IMR-90 (cell line): ENCODE measurements at regions not wholly inside any gene's neighbourhood (a gene's known extent, or its start where the extent isn't known, plus 50 kb on each side); places are given as distances from the start of the nearest gene placed in this dataset.

Experiments used
- ATAC-seq: fragments of 200-7000 bp; cut with Tn5 transposase; 2 replicates; pipeline ENCODE4 v1.9.1; 2020; ENCODE audit warnings: low read depth, mild to moderate bottlenecking, moderate library complexity
- BruUV-seq: library from RNA; stranded (reverse); fragments of 400-500 nt; replicated peaks from 2 replicates; lab custom pipeline; 2021; lab: Mats Ljungman, UMichigan
- CTCF ChIA-PET: fragments of 300-600 bp; formaldehyde crosslinking; extraction: SDS; loops from one replicate; lab custom pipeline; 2021; ENCODE audit warnings: antibody characterized with exemption; lab: Yijun Ruan, JAX
- POLR2A ChIA-PET: fragments of 300-600 bp; sonication (Branson Sonifier 250); formaldehyde crosslinking; loops from one replicate; lab custom pipeline; 2022; ENCODE audit warnings: antibody characterized with exemption; ENCODE audit not compliant: unreplicated experiment; lab: Charles Lee
- DNase-seq: peaks from one replicate; pipeline ENCODE4 v3.0.0; 2013
- H2AFZ ChIP-seq: replicated peaks from 2 replicates; pipeline ENCODE3; 2013; ENCODE audit warnings: low read length, mild to moderate bottlenecking; ENCODE audit not compliant: poor library complexity
- H2AK5ac ChIP-seq: 2 replicates; pipeline ENCODE4 v1.6.1; 2013; ENCODE audit warnings: low read depth, low read length, inconsistent platforms
- H2AK9ac ChIP-seq: replicated peaks from 2 replicates; pipeline ENCODE3; 2013; ENCODE audit warnings: mild to moderate bottlenecking, low read depth, low read length, moderate library complexity; ENCODE audit not compliant: poor library complexity
- H2BK120ac ChIP-seq: 2 replicates; pipeline ENCODE4 v1.6.1; 2013; ENCODE audit warnings: low read depth, low read length, inconsistent platforms
- H2BK15ac ChIP-seq: 3 replicates; pipeline ENCODE4 v1.6.1; 2013; ENCODE audit warnings: low read depth, low read length, inconsistent platforms
- H2BK20ac ChIP-seq: 2 replicates; pipeline ENCODE4 v1.6.1; 2013; ENCODE audit warnings: low read depth, mild to moderate bottlenecking, inconsistent platforms, low read length, moderate library complexity
- H2BK5ac ChIP-seq: 2 replicates; pipeline ENCODE4 v1.6.1; 2013; ENCODE audit warnings: mild to moderate bottlenecking, low read depth, low read length, inconsistent platforms; ENCODE audit not compliant: poor library complexity, severe bottlenecking
- H3K14ac ChIP-seq: replicated peaks from 2 replicates; pipeline ENCODE4 v1.6.1; 2013; ENCODE audit warnings: low read depth, low read length, inconsistent platforms
- H3K18ac ChIP-seq: 2 replicates; pipeline ENCODE4 v1.6.1; 2013; ENCODE audit warnings: low read depth, low read length, control low read depth
- H3K23ac ChIP-seq: 2 replicates; pipeline ENCODE4 v1.6.1; 2013; ENCODE audit warnings: low read depth, low read length, inconsistent platforms
- H3K27ac ChIP-seq: 2 replicates; pipeline ENCODE4 v1.5.1; 2013; ENCODE audit warnings: mild to moderate bottlenecking, control low read depth, low read length; ENCODE audit not compliant: insufficient read depth
- H3K27me3 ChIP-seq: 2 replicates; pipeline ENCODE4 v1.6.1; 2013; ENCODE audit warnings: low read length; ENCODE audit not compliant: control insufficient read depth, insufficient read depth
- H3K36me3 ChIP-seq: 2 replicates; pipeline ENCODE4 v1.6.1; 2013; ENCODE audit warnings: low read length, mixed read lengths; ENCODE audit not compliant: control insufficient read depth, insufficient read depth
- H3K4ac ChIP-seq: 2 replicates; pipeline ENCODE4 v1.6.1; 2013; ENCODE audit warnings: low read depth, low read length, inconsistent platforms
- H3K4me1 ChIP-seq: 2 replicates; pipeline ENCODE4 v1.6.1; 2013; ENCODE audit warnings: low read length, mixed read lengths; ENCODE audit not compliant: control insufficient read depth, insufficient read depth
- H3K4me2 ChIP-seq: 2 replicates; pipeline ENCODE4 v1.6.1; 2013; ENCODE audit warnings: low read depth, mild to moderate bottlenecking, control low read depth, low read length, moderate library complexity
- H3K4me3 ChIP-seq: 2 replicates; pipeline ENCODE4 v1.5.1; 2013; ENCODE audit warnings: low read depth, mild to moderate bottlenecking, control low read depth, low read length, moderate library complexity; ENCODE audit not compliant: insufficient read depth
- H3K56ac ChIP-seq: 2 replicates; pipeline ENCODE4 v1.6.1; 2013; ENCODE audit warnings: low read length, inconsistent platforms; ENCODE audit not compliant: insufficient read depth; ENCODE audit errors: extremely low read depth
- H3K79me1 ChIP-seq, 2 experiments: 2 replicates each; pipeline ENCODE4 v1.6.1; 2013; ENCODE audit warnings: low read length in 2 of 2, inconsistent platforms in 1 of 2, low read depth in 1 of 2
- H3K9ac ChIP-seq: 2 replicates; pipeline ENCODE4 v1.6.1; 2013; ENCODE audit warnings: low read depth, low read length, control low read depth
- H3K9me1 ChIP-seq: 2 replicates; pipeline ENCODE4 v1.6.1; 2013; ENCODE audit warnings: low read length, inconsistent platforms; ENCODE audit not compliant: insufficient read depth
- H3K9me3 ChIP-seq: 2 replicates; pipeline ENCODE4 v1.6.1; 2013; ENCODE audit warnings: low read length; ENCODE audit not compliant: control insufficient read depth, insufficient read depth
- H4K20me1 ChIP-seq: 2 replicates; pipeline ENCODE4 v1.6.1; 2013; ENCODE audit warnings: low read length, inconsistent platforms; ENCODE audit not compliant: insufficient read depth
- H4K5ac ChIP-seq: 2 replicates; pipeline ENCODE4 v1.6.1; 2013; ENCODE audit warnings: mild to moderate bottlenecking, low read depth, low read length, control low read depth
- H4K8ac ChIP-seq, 2 experiments: 2 replicates each; pipeline ENCODE4 v1.6.1; 2013; ENCODE audit warnings: low read depth in 2 of 2, low read length in 2 of 2, control low read depth in 1 of 2, inconsistent platforms in 1 of 2
- H4K91ac ChIP-seq: 2 replicates; pipeline ENCODE4 v1.6.1; 2013; ENCODE audit warnings: low read depth, low read length, inconsistent platforms; ENCODE audit not compliant: insufficient read depth
- BHLHE40 ChIP-seq: fragments of 150-350 bp; IDR thresholded peaks from 2 replicates; pipeline ENCODE4 v1.6.1; 2016; ENCODE audit warnings: mild to moderate bottlenecking, low read depth, low read length
- CEBPB ChIP-seq: IDR thresholded peaks from 2 replicates; pipeline ENCODE4 v1.6.1; 2012; ENCODE audit warnings: low read depth, low read length, improper control_type of control experiment
- CHD1 ChIP-seq: IDR thresholded peaks from 2 replicates; pipeline ENCODE4 v1.6.1; 2012; ENCODE audit warnings: low read depth, low read length, improper control_type of control experiment
- FOS ChIP-seq: fragments of 150-350 bp; IDR thresholded peaks from 2 replicates; pipeline ENCODE4 v1.6.1; 2016; ENCODE audit warnings: low read depth, low read length
- MAFK ChIP-seq: IDR thresholded peaks from 2 replicates; pipeline ENCODE4 v1.6.1; 2012; ENCODE audit warnings: low read depth, low read length, improper control_type of control experiment
- MAZ ChIP-seq: IDR thresholded peaks from 2 replicates; pipeline ENCODE4 v1.6.1; 2012; ENCODE audit warnings: low read depth, mild to moderate bottlenecking, low read length, improper control_type of control experiment, moderate library complexity, borderline replicate concordance
- NFE2L2 ChIP-seq: fragments of 150-350 bp; IDR thresholded peaks from 2 replicates; pipeline ENCODE4 v1.6.1; 2016; ENCODE audit warnings: low read depth, mild to moderate bottlenecking, low read length
- POLR2A ChIP-seq: IDR thresholded peaks from 2 replicates; pipeline ENCODE4 v1.6.1; 2012; ENCODE audit warnings: mild to moderate bottlenecking, low read depth, low read length
- RAD21 ChIP-seq: IDR thresholded peaks from 2 replicates; pipeline ENCODE4 v1.6.1; 2012; ENCODE audit warnings: low read length, improper control_type of control experiment
- RCOR1 ChIP-seq: IDR thresholded peaks from 2 replicates; pipeline ENCODE4 v1.6.1; 2012; ENCODE audit warnings: mild to moderate bottlenecking, low read length, improper control_type of control experiment; ENCODE audit not compliant: insufficient replicate concordance
- RFX5 ChIP-seq: IDR thresholded peaks from 2 replicates; pipeline ENCODE4 v1.8.0; 2012; ENCODE audit warnings: low read depth, mild to moderate bottlenecking, low read length, moderate library complexity
- SMC3 ChIP-seq: fragments of 150-350 bp; IDR thresholded peaks from 2 replicates; pipeline ENCODE4 v1.6.1; 2016; ENCODE audit warnings: low read depth, mild to moderate bottlenecking, antibody characterized with exemption, low read length, moderate library complexity
- WGBS, 2 experiments: methylation state at CpG; one replicate each; pipeline versions ENCODE4 v1.1.5 to v1.1.7; 2013; ENCODE audit warnings: missing lambda C conversion rate in 2 of 2; ENCODE audit not compliant: insufficient read length in 1 of 2; ENCODE audit errors: extremely low coverage in 2 of 2; 5-methylcytosine and 5-hydroxymethylcytosine counted together
- dilution Hi-C: fragments of 300-500 bp; cut with HindIII; formaldehyde crosslinking; loops from one replicate; pipeline ENCODE4 v1.14.3; 2018; ENCODE audit warnings: low sequenced_read_pairs; ENCODE audit not compliant: unreplicated experiment
- in situ Hi-C: fragments of 300-500 bp; cut with MboI; formaldehyde crosslinking; loops from 3 replicates; pipeline ENCODE4 v1.14.3; 2019; ENCODE audit warnings: low sequenced_read_pairs, inconsistent platforms, mixed read lengths
- intact Hi-C: fragments of 100-400 bp; cut with micrococcal nuclease; formaldehyde crosslinking; loops from 2 replicates; pipeline ENCODE4 v1.10.0; 2022
- TF ChIP-seq, protein P1 (sequence below): fragments of 150-350 bp; IDR thresholded peaks from 2 replicates; pipeline ENCODE4 v1.6.1; 2017; ENCODE audit warnings: mild to moderate bottlenecking, antibody characterized with exemption, low read length, low read depth
- TF ChIP-seq, protein P2 (sequence below): fragments of 150-350 bp; IDR thresholded peaks from 2 replicates; pipeline ENCODE4 v1.6.1; 2016; ENCODE audit warnings: low read depth, mild to moderate bottlenecking, low read length, moderate library complexity, borderline replicate concordance
- TF ChIP-seq, protein P3 (sequence below): conservative IDR thresholded peaks from 2 replicates; pipeline ENCODE4 v1.5.1; 2012; ENCODE audit warnings: mild to moderate bottlenecking, low read depth, low read length, improper control_type of control experiment

DNA sequence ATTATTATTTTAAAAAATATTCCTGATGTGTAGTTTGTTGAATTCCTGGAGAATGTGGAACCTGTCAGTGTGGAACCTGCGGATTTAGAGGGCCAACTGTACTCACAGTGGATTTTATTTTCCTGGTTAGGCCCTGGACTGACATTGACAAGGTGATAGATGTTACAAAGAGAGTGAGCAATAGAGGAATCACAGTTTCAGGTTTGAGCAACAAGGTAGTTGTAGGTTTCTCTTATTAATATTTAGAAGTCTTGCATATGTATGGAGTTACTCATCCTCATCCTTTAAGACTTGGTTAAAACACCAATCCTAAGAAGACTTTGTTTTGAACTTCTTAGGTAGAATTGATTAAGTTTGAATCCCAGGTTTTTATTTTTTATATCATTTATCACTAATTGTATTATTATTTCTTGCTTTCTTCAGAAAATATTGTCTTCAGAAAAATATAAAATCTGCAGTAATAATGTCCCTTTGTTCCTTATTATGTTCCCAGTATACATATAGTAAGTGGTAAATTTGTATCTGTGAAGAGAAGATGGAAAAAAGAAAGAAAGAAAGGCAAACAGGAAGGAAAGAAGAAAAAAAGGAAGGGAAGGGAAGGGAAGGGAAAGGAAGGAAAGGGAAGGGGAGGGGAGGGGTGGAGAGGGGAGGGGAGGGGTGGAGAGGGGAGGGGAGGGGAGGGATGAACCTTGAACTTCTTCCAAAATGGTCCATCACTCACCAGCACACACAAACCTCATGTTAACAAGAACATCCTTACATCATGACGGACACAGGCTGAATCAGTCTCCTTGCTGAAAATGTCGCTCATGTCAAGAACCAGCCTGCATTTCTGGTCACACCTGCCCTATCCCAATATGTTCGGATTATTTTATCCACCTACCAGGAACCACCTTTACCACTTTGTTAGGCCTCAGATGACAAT, 867.2 kb downstream of the CDH11 start:
- WGBS, 2 experiments: 100% methylated on average over 1 of the region's 4 CpGs; no CpG with 5 or more reads in 1 of the 2 experiments
- TF ChIP-seq POLR2A: no peak
- TF ChIP-seq BHLHE40: no peak
- no peak for TF ChIP-seq CHD1
- TF ChIP-seq, protein P1, sequence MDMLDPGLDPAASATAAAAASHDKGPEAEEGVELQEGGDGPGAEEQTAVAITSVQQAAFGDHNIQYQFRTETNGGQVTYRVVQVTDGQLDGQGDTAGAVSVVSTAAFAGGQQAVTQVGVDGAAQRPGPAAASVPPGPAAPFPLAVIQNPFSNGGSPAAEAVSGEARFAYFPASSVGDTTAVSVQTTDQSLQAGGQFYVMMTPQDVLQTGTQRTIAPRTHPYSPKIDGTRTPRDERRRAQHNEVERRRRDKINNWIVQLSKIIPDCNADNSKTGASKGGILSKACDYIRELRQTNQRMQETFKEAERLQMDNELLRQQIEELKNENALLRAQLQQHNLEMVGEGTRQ: no peak
- TF ChIP-seq, protein P2, sequence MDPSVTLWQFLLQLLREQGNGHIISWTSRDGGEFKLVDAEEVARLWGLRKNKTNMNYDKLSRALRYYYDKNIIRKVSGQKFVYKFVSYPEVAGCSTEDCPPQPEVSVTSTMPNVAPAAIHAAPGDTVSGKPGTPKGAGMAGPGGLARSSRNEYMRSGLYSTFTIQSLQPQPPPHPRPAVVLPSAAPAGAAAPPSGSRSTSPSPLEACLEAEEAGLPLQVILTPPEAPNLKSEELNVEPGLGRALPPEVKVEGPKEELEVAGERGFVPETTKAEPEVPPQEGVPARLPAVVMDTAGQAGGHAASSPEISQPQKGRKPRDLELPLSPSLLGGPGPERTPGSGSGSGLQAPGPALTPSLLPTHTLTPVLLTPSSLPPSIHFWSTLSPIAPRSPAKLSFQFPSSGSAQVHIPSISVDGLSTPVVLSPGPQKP: no peak
- no peak for TF ChIP-seq NFE2L2
- TF ChIP-seq RFX5: no peak
- no peak for TF ChIP-seq CEBPB
- no peak for TF ChIP-seq MAFK
- no peak for TF ChIP-seq MAZ
- TF ChIP-seq RCOR1: no peak
- no peak for TF ChIP-seq RAD21
- no peak for TF ChIP-seq FOS
- no peak for TF ChIP-seq SMC3
- TF ChIP-seq, protein P3, sequence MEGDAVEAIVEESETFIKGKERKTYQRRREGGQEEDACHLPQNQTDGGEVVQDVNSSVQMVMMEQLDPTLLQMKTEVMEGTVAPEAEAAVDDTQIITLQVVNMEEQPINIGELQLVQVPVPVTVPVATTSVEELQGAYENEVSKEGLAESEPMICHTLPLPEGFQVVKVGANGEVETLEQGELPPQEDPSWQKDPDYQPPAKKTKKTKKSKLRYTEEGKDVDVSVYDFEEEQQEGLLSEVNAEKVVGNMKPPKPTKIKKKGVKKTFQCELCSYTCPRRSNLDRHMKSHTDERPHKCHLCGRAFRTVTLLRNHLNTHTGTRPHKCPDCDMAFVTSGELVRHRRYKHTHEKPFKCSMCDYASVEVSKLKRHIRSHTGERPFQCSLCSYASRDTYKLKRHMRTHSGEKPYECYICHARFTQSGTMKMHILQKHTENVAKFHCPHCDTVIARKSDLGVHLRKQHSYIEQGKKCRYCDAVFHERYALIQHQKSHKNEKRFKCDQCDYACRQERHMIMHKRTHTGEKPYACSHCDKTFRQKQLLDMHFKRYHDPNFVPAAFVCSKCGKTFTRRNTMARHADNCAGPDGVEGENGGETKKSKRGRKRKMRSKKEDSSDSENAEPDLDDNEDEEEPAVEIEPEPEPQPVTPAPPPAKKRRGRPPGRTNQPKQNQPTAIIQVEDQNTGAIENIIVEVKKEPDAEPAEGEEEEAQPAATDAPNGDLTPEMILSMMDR: no peak

More for the DNA sequence above, 867.2 kb downstream of the CDH11 start:
- no peak overlapping the region for H3K23ac ChIP-seq
- no peak overlapping the region for H4K5ac ChIP-seq
- intact Hi-C loops: no loop called here
- no peaks in the 10 kb centered on the region for H3K9me3 ChIP-seq
- DNase-seq (no peak), ATAC-seq (no peak)
- no peak overlapping the region for H2AK5ac ChIP-seq
- H3K4ac ChIP-seq: no peak overlapping the region
- no peak overlapping the region for H4K91ac ChIP-seq
- H3K4me1 ChIP-seq: no peaks in the 10 kb centered on the region
- BruUV-seq: no TSS peak
- no peaks in the 10 kb centered on the region for H3K36me3 ChIP-seq
- H4K20me1 ChIP-seq: no peaks in the 10 kb centered on the region
- no peak overlapping the region for H4K8ac ChIP-seq
- CTCF ChIA-PET: no interaction called here
- H3K4me3 ChIP-seq: no peak overlapping the region
- no peak overlapping the region for H2AK9ac ChIP-seq
- no peak overlapping the region for H2BK15ac ChIP-seq
- no peaks in the 10 kb centered on the region for H3K27me3 ChIP-seq
- no peak overlapping the region for H3K18ac ChIP-seq
- no peaks in the 10 kb centered on the region for H3K9me1 ChIP-seq
- H3K14ac ChIP-seq: no peak overlapping the region
- H2BK20ac ChIP-seq: no peak overlapping the region
- H3K27ac ChIP-seq: no peak overlapping the region
- H3K9ac ChIP-seq: no peak overlapping the region
- POLR2A ChIA-PET: no interaction called here
- no peaks in the 10 kb centered on the region for H3K79me1 ChIP-seq
- H2AFZ ChIP-seq: no peak overlapping the region
- H3K56ac ChIP-seq: no peak overlapping the region
- no peak overlapping the region for H2BK5ac ChIP-seq
- H3K4me2 ChIP-seq: no peak overlapping the region
- in situ Hi-C loops: no loop called here
- no peak overlapping the region for H2BK120ac ChIP-seq
- dilution Hi-C loops: no loop called here
